GM19351 (cell line): ENCODE measurements at regions not wholly inside any gene's neighbourhood (a gene's known extent, or its start where the extent isn't known, plus 50 kb on each side); places are given as distances from the start of the nearest gene placed in this dataset.
"Not testable (repeated sequence)": the region's sequence is repeated elsewhere in the genome, so short reads cannot be mapped to it uniquely, and the experiment has no call there.

Experiments
- ATAC-seq: cut with Tn5 transposase; IDR thresholded peaks from one replicate; pipeline ENCODE4 v1.9.1; 2021; ENCODE audit warnings: mild to moderate bottlenecking, moderate library complexity; ENCODE audit not compliant: unreplicated experiment

- not testable (repeated sequence) for ATAC-seq
Measured at GRCh38 chr5:27836704-27837103, 798.3 kb upstream of the CDH9 start.

GRCh38 chr5:27832886-27833285 lies 794.5 kb upstream of the CDH9 start:
- no peak for ATAC-seq

- no peak for ATAC-seq
Measured at GRCh38 chr5:27830546-27830945, 792.2 kb upstream of the CDH9 start.

GRCh38 chr5:27821681-27822080 lies 783.3 kb upstream of the CDH9 start:
- ATAC-seq, result no peak

- no peak for ATAC-seq
Measured at GRCh38 chr5:27818888-27819287, 780.5 kb upstream of the CDH9 start.

GRCh38 chr5:27814983-27815382 lies 776.6 kb upstream of the CDH9 start:
- no peak for ATAC-seq

- ATAC-seq, result no peak
Measured at GRCh38 chr5:27814286-27814685, 775.9 kb upstream of the CDH9 start.

- ATAC-seq, result no peak
Measured at GRCh38 chr5:27810458-27810857, 772.1 kb upstream of the CDH9 start.

GRCh38 chr5:27797220-27797619 lies 758.8 kb upstream of the CDH9 start:
- ATAC-seq, result no peak

- no peak for ATAC-seq
Measured at GRCh38 chr5:27788184-27788583, 749.8 kb upstream of the CDH9 start.

GRCh38 chr5:27784317-27784716 lies 745.9 kb upstream of the CDH9 start:
- ATAC-seq, result no peak

- no peak for ATAC-seq
Measured at GRCh38 chr5:27778121-27778520, 739.7 kb upstream of the CDH9 start.

GRCh38 chr5:27773636-27774035 lies 735.2 kb upstream of the CDH9 start:
- ATAC-seq, result no peak

- ATAC-seq, result no peak
Measured at GRCh38 chr5:27773166-27773565, 734.8 kb upstream of the CDH9 start.

- no peak for ATAC-seq
Measured at GRCh38 chr5:27769748-27770402, 731.5 kb upstream of the CDH9 start.

- ATAC-seq, result no peak
Measured at GRCh38 chr5:27748847-27749246, 710.5 kb upstream of the CDH9 start.

GRCh38 chr5:27743383-27743979 lies 705.1 kb upstream of the CDH9 start:
- not testable (repeated sequence) for ATAC-seq

GRCh38 chr5:27742805-27743204 lies 704.4 kb upstream of the CDH9 start:
- ATAC-seq, result no peak

- ATAC-seq, result no peak
Measured at GRCh38 chr5:27734838-27735237, 696.5 kb upstream of the CDH9 start.

- ATAC-seq, result no peak
Measured at GRCh38 chr5:27733237-27733636, 694.9 kb upstream of the CDH9 start.

GRCh38 chr5:27727254-27727653 lies 688.9 kb upstream of the CDH9 start:
- ATAC-seq, result no peak

GRCh38 chr5:27722337-27722736 lies 684.0 kb upstream of the CDH9 start:
- ATAC-seq, result no peak

- ATAC-seq, result no peak
Measured at GRCh38 chr5:27708534-27708933, 670.1 kb upstream of the CDH9 start.
